MM.1S (cell line): ENCODE measurements at regions not wholly inside any gene's neighbourhood (a gene's known extent, or its start where the extent isn't known, plus 50 kb on each side); places are given as distances from the start of the nearest gene placed in this dataset.

Source experiments
- DNase-seq: peaks from one replicate; pipeline ENCODE4 v3.0.0-alpha.2; 2015
- H2AFZ ChIP-seq: fragments of 300-600 bp; sonication (generic); 2 replicates; pipeline ENCODE4 v1.6.0; 2016; ENCODE audit warnings: antibody characterized with exemption, low read length
- H3F3A ChIP-seq: fragments of 300-600 bp; sonication (generic); 2 replicates; pipeline ENCODE4 v1.6.1; 2016; ENCODE audit warnings: mild to moderate bottlenecking, antibody characterized with exemption, low read length, moderate library complexity, mixed read lengths; ENCODE audit not compliant: insufficient read depth
- H3K27ac ChIP-seq: fragments of 300-600 bp; sonication (generic); 2 replicates; pipeline ENCODE4 v1.5.1; 2016; ENCODE audit warnings: mild to moderate bottlenecking, low read length
- H3K27me3 ChIP-seq: fragments of 300-600 bp; sonication (generic); replicated peaks from 2 replicates; pipeline ENCODE4 v1.6.0; 2016; ENCODE audit warnings: low read length; ENCODE audit not compliant: insufficient read depth
- H3K36me3 ChIP-seq: fragments of 300-600 bp; sonication (generic); replicated peaks from 2 replicates; pipeline ENCODE4 v1.6.1; 2016; ENCODE audit warnings: mild to moderate bottlenecking, low read length, mixed read lengths; ENCODE audit not compliant: insufficient read depth
- H3K4me1 ChIP-seq: fragments of 300-600 bp; sonication (generic); 2 replicates; pipeline ENCODE4 v1.6.1; 2016; ENCODE audit warnings: low read length, mixed read lengths
- H3K4me2 ChIP-seq: fragments of 300-600 bp; sonication (generic); 2 replicates; pipeline ENCODE4 v1.6.0; 2016; ENCODE audit warnings: low read depth, low read length
- H3K4me3 ChIP-seq: fragments of 300-600 bp; sonication (generic); 2 replicates; pipeline ENCODE4 v1.5.1; 2016; ENCODE audit warnings: low read length, mixed read lengths
- H3K79me2 ChIP-seq: fragments of 300-600 bp; sonication (generic); 2 replicates; pipeline ENCODE4 v1.6.1; 2016; ENCODE audit warnings: mixed run types, low read length, mixed read lengths
- H3K9ac ChIP-seq: fragments of 300-600 bp; sonication (generic); 2 replicates; pipeline ENCODE4 v1.6.1; 2016; ENCODE audit warnings: low read length, mixed read lengths
- H3K9me2 ChIP-seq: fragments of 300-600 bp; sonication (generic); replicated peaks from 2 replicates; pipeline ENCODE4 v1.6.1; 2016; ENCODE audit warnings: mild to moderate bottlenecking, low read length, mixed read lengths; ENCODE audit not compliant: insufficient read depth
- H3K9me3 ChIP-seq: fragments of 300-600 bp; sonication (generic); replicated peaks from 2 replicates; pipeline ENCODE4 v1.6.1; 2016; ENCODE audit warnings: mild to moderate bottlenecking, low read length, mixed read lengths; ENCODE audit not compliant: insufficient read depth
- H4K20me1 ChIP-seq: fragments of 300-600 bp; sonication (generic); 2 replicates; pipeline ENCODE4 v1.6.1; 2016; ENCODE audit warnings: mild to moderate bottlenecking, low read length, moderate library complexity, mixed read lengths; ENCODE audit not compliant: insufficient read depth
- CTCF ChIP-seq: fragments of 300-600 bp; sonication (generic); IDR thresholded peaks from 2 replicates; pipeline ENCODE4 v1.5.1; 2016; ENCODE audit warnings: antibody characterized with exemption, low read length, mixed read lengths
- EZH2 ChIP-seq: fragments of 300-600 bp; sonication (generic); optimal IDR thresholded peaks from 2 replicates; pipeline ENCODE3; 2017; ENCODE audit warnings: low read depth, mild to moderate bottlenecking, antibody characterized with exemption, low read length, mixed read lengths
- EZH2phosphoT487 ChIP-seq: fragments of 300-600 bp; sonication (generic); IDR thresholded peaks from 2 replicates; pipeline ENCODE4 v1.6.1; 2018; ENCODE audit warnings: antibody characterized with exemption, low read length

- no peak for DNase-seq
- H3K9me3 ChIP-seq, result no peaks in the 10 kb centered on the region
- no peak overlapping the region for H3K4me3 ChIP-seq
- H3K36me3 ChIP-seq, result no peaks in the 10 kb centered on the region
- no peaks in the 10 kb centered on the region for H3K9me2 ChIP-seq
- no peak overlapping the region for H3K9ac ChIP-seq
- no peaks in the 10 kb centered on the region for H4K20me1 ChIP-seq
- no peak overlapping the region for H2AFZ ChIP-seq
- TF ChIP-seq EZH2 (no peak), EZH2phosphoT487 (no peak), CTCF (no peak)
- no peak overlapping the region for H3K4me2 ChIP-seq
- H3F3A ChIP-seq, result no peaks in the 10 kb centered on the region
- no peaks in the 10 kb centered on the region for H3K27me3 ChIP-seq
- no peaks in the 10 kb centered on the region for H3K4me1 ChIP-seq
- H3K79me2 ChIP-seq, result no peaks in the 10 kb centered on the region
- H3K27ac ChIP-seq, result no peak overlapping the region
These were observed 251.3 kb downstream of the SLC16A7 start for GRCh38 chr12:59847127-59847526.

DNA sequence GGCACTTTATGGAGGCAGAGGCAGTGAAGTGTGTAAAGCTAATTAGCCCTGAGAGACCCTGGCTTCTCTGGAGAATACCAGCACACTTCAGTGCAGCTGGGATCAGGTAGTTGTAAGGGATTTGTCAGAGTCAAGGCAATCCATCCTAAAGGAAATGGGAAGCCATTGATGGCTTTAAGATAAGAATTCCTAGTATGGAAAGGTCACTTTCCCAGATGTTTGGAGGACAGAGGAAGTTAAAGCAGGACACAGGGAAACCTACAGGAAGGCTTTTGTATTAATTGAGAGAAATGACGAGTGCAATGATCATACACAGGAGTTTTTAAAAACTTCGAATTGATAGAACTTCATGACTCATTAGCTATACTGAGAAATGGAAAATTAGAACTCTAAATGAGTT, 254.4 kb downstream of the SLC16A7 start:
- H3K9me2 ChIP-seq, result no peaks in the 10 kb centered on the region
- no peak for DNase-seq
- H3K27me3 ChIP-seq, result no peaks in the 10 kb centered on the region
- H3K79me2 ChIP-seq, result no peaks in the 10 kb centered on the region
- no peaks in the 10 kb centered on the region for H3F3A ChIP-seq
- H3K4me2 ChIP-seq, result no peak overlapping the region
- no peak overlapping the region for H3K4me3 ChIP-seq
- H3K27ac ChIP-seq, result no peak overlapping the region
- H3K36me3 ChIP-seq, result no peaks in the 10 kb centered on the region
- H2AFZ ChIP-seq, result no peak overlapping the region
- no peaks in the 10 kb centered on the region for H3K9me3 ChIP-seq
- no peak for TF ChIP-seq EZH2phosphoT487
- no peak for TF ChIP-seq CTCF
- TF ChIP-seq EZH2, result no peak
- H4K20me1 ChIP-seq, result no peaks in the 10 kb centered on the region
- no peaks in the 10 kb centered on the region for H3K4me1 ChIP-seq
- no peak overlapping the region for H3K9ac ChIP-seq

- no peak overlapping the region for H3K27ac ChIP-seq
- no peaks in the 10 kb centered on the region for H3K79me2 ChIP-seq
- H3K9ac ChIP-seq, result no peak overlapping the region
- no peaks in the 10 kb centered on the region for H3K9me3 ChIP-seq
- no peak overlapping the region for H2AFZ ChIP-seq
- no peaks in the 10 kb centered on the region for H3F3A ChIP-seq
- H3K9me2 ChIP-seq, result no peaks in the 10 kb centered on the region
- H3K4me1 ChIP-seq, result no peaks in the 10 kb centered on the region
- H3K36me3 ChIP-seq, result no peaks in the 10 kb centered on the region
- H3K27me3 ChIP-seq, result no peaks in the 10 kb centered on the region
- TF ChIP-seq CTCF, result no peak
- no peak for TF ChIP-seq EZH2
- no peak for TF ChIP-seq EZH2phosphoT487
- no peak for DNase-seq
- H4K20me1 ChIP-seq, result no peaks in the 10 kb centered on the region
- no peak overlapping the region for H3K4me2 ChIP-seq
- H3K4me3 ChIP-seq, result no peak overlapping the region
These were observed 262.8 kb downstream of the SLC16A7 start for GRCh38 chr12:59858508-59859170.
